GM23338 (cell line): ENCODE measurements at regions not wholly inside any gene's neighbourhood (a gene's known extent, or its start where the extent isn't known, plus 50 kb on each side); places are given as distances from the start of the nearest gene placed in this dataset.

Source experiments
- ATAC-seq: fragments of 200-7000 bp; cut with Tn5 transposase; 3 replicates; pipeline ENCODE4 v1.9.1; 2020
- DNase-seq: peaks from one replicate; pipeline ENCODE4 v3.0.0-alpha.2; 2015; ENCODE audit warnings: low spot score
- H2AFZ ChIP-seq: fragments of 200-600 bp; sonication (generic); 2 replicates; pipeline ENCODE4 v1.8.0; 2016; ENCODE audit warnings: antibody characterized with exemption, mild to moderate bottlenecking, moderate library complexity
- H3F3A ChIP-seq: fragments of 200-600 bp; sonication (generic); replicated peaks from 2 replicates; pipeline ENCODE4 v1.8.0; 2017; ENCODE audit warnings: antibody characterized with exemption, mixed run types, low read depth
- H3K27ac ChIP-seq: fragments of 200-600 bp; sonication (generic); 2 replicates; pipeline ENCODE4 v1.6.1; 2016; ENCODE audit warnings: low read depth
- H3K27me3 ChIP-seq: fragments of 200-600 bp; sonication (generic); 2 replicates; pipeline ENCODE4 v1.8.0; 2016; ENCODE audit warnings: mild to moderate bottlenecking, mixed run types, moderate library complexity; ENCODE audit not compliant: insufficient read depth
- H3K36me3 ChIP-seq: fragments of 200-600 bp; sonication (generic); 2 replicates; pipeline ENCODE4 v1.8.0; 2016; ENCODE audit warnings: mild to moderate bottlenecking; ENCODE audit not compliant: insufficient read depth
- H3K4me1 ChIP-seq: fragments of 200-600 bp; sonication (generic); 2 replicates; pipeline ENCODE4 v1.8.0; 2016; ENCODE audit warnings: mild to moderate bottlenecking, moderate library complexity; ENCODE audit not compliant: insufficient read depth
- H3K4me2 ChIP-seq: fragments of 200-600 bp; sonication (generic); 2 replicates; pipeline ENCODE4 v1.7.1; 2017; ENCODE audit warnings: mixed run types
- H3K4me3 ChIP-seq: fragments of 200-600 bp; sonication (generic); 2 replicates; pipeline ENCODE4 v1.6.1; 2016; ENCODE audit warnings: mixed run types
- H3K79me2 ChIP-seq: fragments of 200-600 bp; sonication (generic); replicated peaks from 2 replicates; pipeline ENCODE4 v1.8.0; 2017; ENCODE audit warnings: mild to moderate bottlenecking; ENCODE audit not compliant: insufficient read depth
- H3K9me2 ChIP-seq: fragments of 200-600 bp; sonication (generic); 2 replicates; pipeline ENCODE4 v1.8.0; 2017; ENCODE audit not compliant: insufficient read depth
- H4K20me1 ChIP-seq: fragments of 200-600 bp; sonication (generic); replicated peaks from 2 replicates; pipeline ENCODE4 v1.8.0; 2017; ENCODE audit warnings: mild to moderate bottlenecking; ENCODE audit not compliant: insufficient read depth
- H3K27ac Mint-ChIP-seq: 2 replicates; pipeline ENCODE4 v1.8.0; 2020; ENCODE audit warnings: inconsistent platforms, mild to moderate bottlenecking, moderate library complexity, mixed read lengths
- H3K27me3 Mint-ChIP-seq: 3 replicates; pipeline ENCODE4 v1.8.0; 2022; ENCODE audit warnings: low read depth, mild to moderate bottlenecking, moderate library complexity, mixed read lengths, inconsistent platforms; ENCODE audit not compliant: insufficient read depth, poor library complexity
- H3K36me3 Mint-ChIP-seq: 3 replicates; pipeline ENCODE4 v1.8.0; 2021; ENCODE audit warnings: low read depth, mild to moderate bottlenecking, inconsistent platforms, moderate library complexity, mixed read lengths
- H3K4me1 Mint-ChIP-seq: 3 replicates; pipeline ENCODE4 v1.8.0; 2020; ENCODE audit warnings: mild to moderate bottlenecking, inconsistent platforms, mixed read lengths
- H3K4me3 Mint-ChIP-seq: 3 replicates; pipeline ENCODE4 v1.8.0; 2021; ENCODE audit warnings: moderate library complexity, mild to moderate bottlenecking, inconsistent platforms, mixed read lengths
- H3K9me3 Mint-ChIP-seq: 3 replicates; pipeline ENCODE4 v1.8.0; 2020; ENCODE audit warnings: moderate library complexity, mild to moderate bottlenecking, inconsistent platforms, mixed read lengths
- CREB1 ChIP-seq: fragments of 250-450 bp; sonication (Bioruptor Pico); IDR thresholded peaks from 2 replicates; pipeline ENCODE4 v1.5.0; 2020; ENCODE audit warnings: low read depth, mild to moderate bottlenecking, moderate library complexity
- EZH2 ChIP-seq: fragments of 200-600 bp; sonication (generic); IDR thresholded peaks from one replicate; pipeline ENCODE4 v1.8.0; 2017; ENCODE audit warnings: antibody characterized with exemption, mild to moderate bottlenecking, low read depth; ENCODE audit not compliant: unreplicated experiment
- EZH2phosphoT487 ChIP-seq: fragments of 200-600 bp; sonication (generic); IDR thresholded peaks from one replicate; pipeline ENCODE4 v1.8.1; 2018; ENCODE audit warnings: antibody characterized with exemption; ENCODE audit not compliant: unreplicated experiment
- JUNB ChIP-seq: IDR thresholded peaks from one replicate; pipeline ENCODE4 v1.6.1; 2016; ENCODE audit warnings: antibody characterized with exemption; ENCODE audit not compliant: unreplicated experiment
- POLR2AphosphoS5 ChIP-seq: IDR thresholded peaks from 2 replicates; pipeline ENCODE4 v1.6.1; 2016; ENCODE audit warnings: antibody characterized with exemption, low read depth
- REST ChIP-seq: IDR thresholded peaks from one replicate; pipeline ENCODE4 v1.6.1; 2018; ENCODE audit warnings: antibody characterized with exemption; ENCODE audit not compliant: unreplicated experiment
- STAT1 ChIP-seq: IDR thresholded peaks from one replicate; pipeline ENCODE4 v1.6.1; 2016; ENCODE audit warnings: antibody characterized with exemption; ENCODE audit not compliant: unreplicated experiment
- ZNF114 ChIP-seq: fragments of 250-450 bp; sonication (Bioruptor Pico); IDR thresholded peaks from 2 replicates; pipeline ENCODE4 v1.5.0; 2020; ENCODE audit warnings: mild to moderate bottlenecking, moderate library complexity
- ZNF331 ChIP-seq: fragments of 250-450 bp; sonication (Bioruptor Pico); IDR thresholded peaks from 2 replicates; pipeline ENCODE4 v1.5.0; 2020; ENCODE audit warnings: low read depth, mild to moderate bottlenecking, moderate library complexity
- TF ChIP-seq, protein P1 (sequence below), 2 experiments: fragments of 200-600 bp in 1 of 2; sonication (generic) in 1 of 2; conservative IDR thresholded peaks; 2 replicates each; pipeline versions ENCODE4 v1.5.1 to v1.6.1; 2016 to 2017; ENCODE audit warnings: antibody characterized with exemption in 2 of 2, low read depth in 2 of 2, mild to moderate bottlenecking in 2 of 2, moderate library complexity in 1 of 2
- TF ChIP-seq, protein P2 (sequence below): IDR thresholded peaks from 2 replicates; pipeline ENCODE4 v1.6.1; 2016; ENCODE audit warnings: antibody characterized with exemption

DNA sequence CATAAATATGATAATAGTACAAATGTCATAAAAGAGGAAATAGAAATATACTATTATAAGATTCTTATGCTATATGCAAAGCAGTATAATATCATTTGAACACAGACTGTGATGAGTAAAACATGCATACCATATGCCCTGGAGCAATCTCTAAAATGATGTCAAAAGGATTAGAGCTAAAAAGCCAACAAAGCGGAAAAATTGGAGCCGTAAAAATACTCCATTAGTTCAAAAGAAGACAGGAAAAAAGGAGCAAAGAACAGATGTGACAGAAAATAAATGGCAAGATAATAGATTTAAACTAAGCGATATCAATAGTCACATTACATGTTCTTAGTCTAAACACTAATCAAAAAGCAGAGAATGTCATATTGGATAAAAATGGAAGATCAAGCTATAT, 191.0 kb upstream of the PLPP4 start:
- DNase-seq: no peak
- Mint-ChIP-seq H3K4me1 (peaks cover 3% of the 10 kb centered on the region; the same call in 1 of the 3 replicates), H3K27ac (no peak overlapping the region), H3K9me3 (peaks cover 9% of the 10 kb centered on the region), H3K36me3 (peaks cover 6% of the 10 kb centered on the region; the same call in 2 of the 3 replicates), H3K4me3 (no peak overlapping the region), H3K27me3 (peaks cover 1% of the 10 kb centered on the region)
- no peak overlapping the region for H3K4me2 ChIP-seq
- H4K20me1 ChIP-seq: no peaks in the 10 kb centered on the region
- H3K27me3 ChIP-seq: no peaks in the 10 kb centered on the region
- no peaks in the 10 kb centered on the region for H3K4me1 ChIP-seq
- H2AFZ ChIP-seq: no peak overlapping the region
- no peaks in the 10 kb centered on the region for H3F3A ChIP-seq
- no peaks in the 10 kb centered on the region for H3K36me3 ChIP-seq
- no peak for ATAC-seq
- no peaks in the 10 kb centered on the region for H3K9me2 ChIP-seq
- TF ChIP-seq REST (no peak), POLR2AphosphoS5 (no peak), EZH2 (no peak), ZNF331 (CRISPR knock-in tag) (no peak), STAT1 (no peak), ZNF114 (CRISPR knock-in tag) (no peak), EZH2phosphoT487 (no peak), JUNB (no peak)
- TF ChIP-seq, protein P1, sequence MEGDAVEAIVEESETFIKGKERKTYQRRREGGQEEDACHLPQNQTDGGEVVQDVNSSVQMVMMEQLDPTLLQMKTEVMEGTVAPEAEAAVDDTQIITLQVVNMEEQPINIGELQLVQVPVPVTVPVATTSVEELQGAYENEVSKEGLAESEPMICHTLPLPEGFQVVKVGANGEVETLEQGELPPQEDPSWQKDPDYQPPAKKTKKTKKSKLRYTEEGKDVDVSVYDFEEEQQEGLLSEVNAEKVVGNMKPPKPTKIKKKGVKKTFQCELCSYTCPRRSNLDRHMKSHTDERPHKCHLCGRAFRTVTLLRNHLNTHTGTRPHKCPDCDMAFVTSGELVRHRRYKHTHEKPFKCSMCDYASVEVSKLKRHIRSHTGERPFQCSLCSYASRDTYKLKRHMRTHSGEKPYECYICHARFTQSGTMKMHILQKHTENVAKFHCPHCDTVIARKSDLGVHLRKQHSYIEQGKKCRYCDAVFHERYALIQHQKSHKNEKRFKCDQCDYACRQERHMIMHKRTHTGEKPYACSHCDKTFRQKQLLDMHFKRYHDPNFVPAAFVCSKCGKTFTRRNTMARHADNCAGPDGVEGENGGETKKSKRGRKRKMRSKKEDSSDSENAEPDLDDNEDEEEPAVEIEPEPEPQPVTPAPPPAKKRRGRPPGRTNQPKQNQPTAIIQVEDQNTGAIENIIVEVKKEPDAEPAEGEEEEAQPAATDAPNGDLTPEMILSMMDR (conservative IDR thresholded peaks at IDR 0.05; ENCODE audit: low read depth in 2 of 2): no peak
- TF ChIP-seq, protein P2, sequence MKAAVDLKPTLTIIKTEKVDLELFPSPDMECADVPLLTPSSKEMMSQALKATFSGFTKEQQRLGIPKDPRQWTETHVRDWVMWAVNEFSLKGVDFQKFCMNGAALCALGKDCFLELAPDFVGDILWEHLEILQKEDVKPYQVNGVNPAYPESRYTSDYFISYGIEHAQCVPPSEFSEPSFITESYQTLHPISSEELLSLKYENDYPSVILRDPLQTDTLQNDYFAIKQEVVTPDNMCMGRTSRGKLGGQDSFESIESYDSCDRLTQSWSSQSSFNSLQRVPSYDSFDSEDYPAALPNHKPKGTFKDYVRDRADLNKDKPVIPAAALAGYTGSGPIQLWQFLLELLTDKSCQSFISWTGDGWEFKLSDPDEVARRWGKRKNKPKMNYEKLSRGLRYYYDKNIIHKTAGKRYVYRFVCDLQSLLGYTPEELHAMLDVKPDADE: no peak
- H3K27ac ChIP-seq: no peak overlapping the region
- no peak overlapping the region for H3K4me3 ChIP-seq
- no peaks in the 10 kb centered on the region for H3K79me2 ChIP-seq

GRCh38 chr10:120270906-120271305, 186.1 kb upstream of the PLPP4 start:
- Histone ChIP-seq H3K27me3 (no peaks in the 10 kb centered on the region), H4K20me1 (no peaks in the 10 kb centered on the region), H3K79me2 (no peaks in the 10 kb centered on the region), H3K4me3 (no peak overlapping the region), H3K9me2 (peaks cover 6% of the 10 kb centered on the region), H3K4me2 (no peak overlapping the region), H3K4me1 (peaks cover 8% of the 10 kb centered on the region; the same call in 1 of the 2 replicates), H3F3A (no peaks in the 10 kb centered on the region), H2AFZ (no peak overlapping the region), H3K36me3 (no peaks in the 10 kb centered on the region), H3K27ac (no peak overlapping the region)
- Mint-ChIP-seq H3K9me3 (peaks cover 9% of the 10 kb centered on the region), H3K27ac (no peak overlapping the region), H3K4me3 (no peak overlapping the region), H3K27me3 (peaks cover 1% of the 10 kb centered on the region), H3K36me3 (peaks cover 6% of the 10 kb centered on the region; the same call in 2 of the 3 replicates), H3K4me1 (peaks cover 13% of the 10 kb centered on the region)
- DNase-seq (no peak), ATAC-seq (no peak)
- TF ChIP-seq ZNF114 (CRISPR knock-in tag) (no peak), STAT1 (no peak), POLR2AphosphoS5 (no peak), CREB1 (CRISPR knock-in tag) (no peak), EZH2 (no peak), ZNF331 (CRISPR knock-in tag) (no peak), JUNB (no peak), REST (no peak), EZH2phosphoT487 (no peak)
- TF ChIP-seq, protein P1 (conservative IDR thresholded peaks at IDR 0.05; ENCODE audit: low read depth in 2 of 2): no peak
